HG02981 (cell line): ENCODE measurements at regions not wholly inside any gene's neighbourhood (a gene's known extent, or its start where the extent isn't known, plus 50 kb on each side); places are given as distances from the start of the nearest gene placed in this dataset.

ENCODE experiments used
- ATAC-seq: cut with Tn5 transposase; IDR thresholded peaks from one replicate; pipeline ENCODE4 v1.9.1; 2021; ENCODE audit warnings: mild to moderate bottlenecking, moderate library complexity; ENCODE audit not compliant: unreplicated experiment

GRCh38 chr11:131284041-131284440 lies 86.4 kb upstream of the NTM start:
- ATAC-seq, result no peak

- no peak for ATAC-seq
Observed at GRCh38 chr11:131288521-131289091, 81.8 kb upstream of the NTM start.

- no peak for ATAC-seq
Observed at GRCh38 chr11:131290185-131290584, 80.2 kb upstream of the NTM start.

GRCh38 chr11:131295986-131296385 lies 74.4 kb upstream of the NTM start:
- no peak for ATAC-seq

GRCh38 chr11:131297441-131297840 lies 73.0 kb upstream of the NTM start:
- ATAC-seq, result no peak

- ATAC-seq, result no peak
Observed at GRCh38 chr11:131299598-131300438, 70.6 kb upstream of the NTM start.

GRCh38 chr11:131300439-131300717 lies 70.0 kb upstream of the NTM start:
- no peak for ATAC-seq

GRCh38 chr11:131301306-131301705 lies 69.1 kb upstream of the NTM start:
- ATAC-seq, result no peak

GRCh38 chr11:131302836-131303235 lies 67.6 kb upstream of the NTM start:
- no peak for ATAC-seq

- ATAC-seq, result no peak
Observed at GRCh38 chr11:131303611-131304119, 66.8 kb upstream of the NTM start.

GRCh38 chr11:131305005-131305404 lies 65.4 kb upstream of the NTM start:
- no peak for ATAC-seq

- ATAC-seq, result no peak
Observed at GRCh38 chr11:131307506-131307905, 62.9 kb upstream of the NTM start.

GRCh38 chr11:131309776-131310175 lies 60.6 kb upstream of the NTM start:
- no peak for ATAC-seq

GRCh38 chr11:131311776-131312514 lies 58.5 kb upstream of the NTM start:
- no peak for ATAC-seq
